HG03378 (cell line): ENCODE measurements at regions not wholly inside any gene's neighbourhood (a gene's known extent, or its start where the extent isn't known, plus 50 kb on each side); places are given as distances from the start of the nearest gene placed in this dataset.

Source experiments
- ATAC-seq: cut with Tn5 transposase; IDR thresholded peaks from one replicate; pipeline ENCODE4 v1.9.1; 2021; ENCODE audit warnings: mild to moderate bottlenecking, moderate library complexity; ENCODE audit not compliant: unreplicated experiment

DNA sequence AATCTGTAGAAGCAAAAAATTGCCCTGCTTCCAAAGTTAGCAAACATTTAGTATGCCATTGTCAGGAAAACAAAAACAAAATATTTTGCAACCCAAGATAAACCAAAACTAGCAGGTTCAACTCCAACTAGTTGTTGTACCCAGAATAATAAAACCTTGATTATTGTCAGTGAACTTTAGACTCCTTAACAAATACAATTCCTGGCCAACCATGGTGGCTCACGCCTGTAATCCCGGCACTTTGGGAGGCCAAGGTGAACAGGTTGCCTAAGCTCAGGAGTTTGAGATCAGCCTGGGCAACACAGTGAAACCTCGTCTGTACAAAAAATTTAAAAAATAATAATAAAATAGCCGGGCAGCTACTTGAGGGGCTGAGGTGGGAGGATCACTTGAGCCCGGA is 53.6 kb upstream of the EPCAM start:
- no peak for ATAC-seq

DNA sequence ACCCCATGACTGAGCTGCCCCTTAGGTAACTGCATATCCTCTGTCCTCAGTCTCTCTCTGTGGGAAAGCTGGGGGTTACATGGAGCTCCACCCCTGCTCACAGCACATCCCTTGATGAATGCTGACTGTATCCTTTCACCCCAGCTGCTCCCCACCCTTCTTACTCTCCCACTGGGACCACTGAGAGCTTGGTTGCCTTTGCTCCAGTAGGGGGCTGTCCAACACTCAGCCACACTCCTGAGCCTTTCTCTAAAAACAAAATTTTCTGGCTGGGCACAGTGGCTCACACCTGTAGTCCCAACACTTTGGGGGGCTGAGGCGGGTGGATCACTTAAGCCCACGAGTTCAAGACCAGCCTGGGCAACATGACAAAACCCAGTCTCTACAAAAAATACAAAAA is 55.4 kb upstream of the EPCAM start:
- no peak for ATAC-seq

DNA sequence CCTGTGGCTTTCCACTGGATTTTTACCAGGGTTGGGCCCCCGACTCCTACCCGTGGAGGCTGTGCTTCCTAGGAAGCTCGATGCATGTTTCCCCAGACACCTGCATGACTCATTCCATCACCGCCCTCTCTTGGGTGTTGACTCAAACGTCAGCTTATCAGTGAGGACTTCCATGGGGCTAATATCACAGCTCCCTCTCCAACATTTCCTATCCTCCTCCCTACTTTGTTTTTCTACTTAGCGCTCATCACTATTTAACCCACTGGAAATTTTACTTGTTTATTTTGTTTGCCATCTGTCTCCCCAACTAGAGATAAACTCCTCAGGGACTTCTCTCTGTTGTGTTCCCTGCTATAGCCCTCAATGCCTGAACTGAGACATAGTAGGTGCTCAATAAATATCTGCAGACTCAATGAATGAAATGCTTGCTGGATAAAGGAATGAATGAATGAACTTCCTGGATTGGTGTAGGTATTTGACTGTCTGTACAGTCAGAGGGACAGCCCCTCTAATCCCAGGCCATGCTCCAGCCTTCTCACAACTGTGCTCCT is 55.9 kb upstream of the EPCAM start:
- no peak for ATAC-seq

DNA sequence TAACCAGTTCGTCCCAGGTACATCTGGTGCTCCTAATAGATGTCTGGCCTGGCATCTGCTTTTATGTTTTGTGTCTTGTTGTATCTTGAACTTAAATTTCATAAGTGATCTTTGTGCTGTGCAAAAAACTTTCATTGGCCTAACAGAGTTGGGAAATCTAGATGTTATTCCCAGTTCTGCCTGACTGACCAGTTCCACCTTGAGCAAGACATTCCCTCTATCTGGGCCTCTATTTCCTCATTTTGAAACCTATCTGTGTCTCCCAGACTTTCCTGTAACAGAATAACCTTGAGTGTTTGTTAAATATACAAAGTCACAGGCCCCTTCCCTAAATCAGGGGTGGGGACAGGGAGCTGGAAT is 56.6 kb upstream of the EPCAM start:
- ATAC-seq = no peak

DNA sequence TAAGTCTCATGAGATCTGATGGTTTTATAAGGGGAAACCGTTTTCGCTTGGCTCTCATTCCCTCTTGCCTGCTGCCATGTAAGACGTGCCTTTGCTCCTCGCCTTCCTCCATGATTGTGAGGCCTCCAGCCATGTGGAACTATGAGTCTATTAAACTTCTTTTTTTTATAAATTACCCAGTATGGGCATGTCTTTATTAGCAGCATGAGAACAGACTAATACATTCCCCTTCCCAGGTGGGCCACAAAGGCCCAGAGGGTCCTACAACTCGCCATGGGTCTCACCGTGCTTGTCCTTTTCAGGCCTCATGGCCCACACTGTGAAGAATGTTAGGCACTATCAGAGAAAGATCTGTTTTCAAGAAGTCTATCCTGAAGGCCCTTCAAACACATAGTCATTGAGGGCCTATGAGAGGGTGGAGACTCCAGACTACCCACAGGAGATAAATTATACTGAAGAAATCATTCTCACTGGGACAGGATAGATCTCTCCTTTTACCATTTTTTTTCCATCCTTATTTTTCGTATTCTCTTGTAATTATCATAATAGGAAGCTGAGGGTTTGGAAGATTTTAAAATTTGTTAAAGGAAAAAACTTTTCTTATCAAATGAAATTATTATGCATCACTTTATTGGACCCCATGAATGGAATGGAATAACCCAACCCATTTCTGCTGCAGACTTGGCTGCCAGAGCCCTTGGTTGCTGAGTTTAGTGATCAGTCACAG is 57.2 kb upstream of the EPCAM start:
- ATAC-seq = no peak

DNA sequence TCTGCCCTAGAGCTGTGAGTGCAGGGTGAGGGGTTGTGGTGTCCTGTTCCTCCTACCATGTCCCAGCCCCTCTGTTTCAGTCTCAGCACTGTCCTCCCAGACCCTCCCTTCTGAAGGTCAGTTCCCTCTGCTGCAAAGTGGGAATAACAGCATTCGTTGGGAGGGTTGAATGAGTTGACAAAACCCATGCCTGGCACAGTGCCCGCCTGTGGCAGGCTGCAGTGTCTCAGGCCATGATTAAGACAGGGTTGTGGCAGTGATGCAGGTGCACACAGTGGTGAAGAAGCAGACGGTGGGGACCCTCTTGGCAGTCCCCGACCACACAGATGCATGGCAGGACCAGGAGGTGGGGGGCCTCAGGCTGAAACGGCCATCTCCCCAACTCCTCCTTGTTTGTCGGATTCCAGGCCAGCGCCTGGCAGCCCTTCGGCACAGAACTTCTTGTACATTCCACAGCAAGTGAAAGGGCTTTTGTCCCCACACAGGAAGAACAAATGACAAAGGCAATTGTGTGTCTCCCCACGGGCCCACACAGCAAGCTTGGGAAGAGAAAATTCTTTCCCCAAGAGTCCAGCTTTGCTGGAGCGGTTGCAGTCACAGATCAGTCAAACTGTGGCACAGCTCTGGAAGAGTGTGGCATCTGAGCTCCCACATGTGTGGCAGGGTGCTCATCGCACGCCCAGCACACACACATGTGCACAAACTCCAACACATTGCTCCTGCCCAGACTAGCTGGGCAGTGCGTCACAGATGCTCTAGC is 58.1 kb upstream of the EPCAM start:
- ATAC-seq = peak; percentile 7

DNA sequence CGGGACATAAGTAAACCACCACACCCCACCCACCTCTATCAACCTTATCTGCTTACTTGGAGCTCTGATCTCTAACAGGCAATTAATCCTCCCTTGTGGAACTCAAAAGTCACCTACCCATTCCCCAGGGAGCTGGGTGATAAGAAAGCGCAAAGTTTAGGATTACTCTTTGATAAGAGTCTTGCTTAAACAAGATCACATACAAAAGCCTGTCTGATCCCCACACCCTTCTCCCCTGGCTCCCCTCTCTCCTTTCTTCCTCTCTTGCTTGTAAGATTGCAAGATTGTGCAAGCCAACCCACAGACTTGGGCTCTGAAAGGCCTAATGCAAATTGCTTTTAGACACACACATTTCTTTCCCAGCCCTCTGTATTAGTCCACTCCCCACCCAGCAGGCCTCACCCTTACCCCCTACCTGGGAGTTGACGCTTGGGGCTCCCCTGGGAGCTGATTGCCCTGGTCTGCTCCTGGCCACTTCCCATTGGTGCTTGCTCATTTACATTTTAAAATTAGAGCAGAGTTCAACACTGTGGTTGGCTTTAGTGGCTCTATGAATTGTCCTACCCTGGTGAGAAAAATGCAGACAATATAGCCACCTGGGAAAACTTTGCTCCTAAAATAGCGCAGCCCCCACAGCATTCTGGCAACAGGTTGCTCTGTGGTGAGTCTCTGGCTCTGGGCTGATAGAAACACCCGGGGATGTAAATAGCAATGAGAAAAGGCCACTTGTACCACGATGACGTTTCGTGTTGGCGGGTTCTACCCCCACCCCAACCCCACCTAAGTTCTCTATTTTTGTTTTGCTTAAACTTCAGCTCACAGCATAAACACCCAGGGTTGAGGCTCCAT is 58.9 kb upstream of the EPCAM start:
- peak; percentile 80 for ATAC-seq

DNA sequence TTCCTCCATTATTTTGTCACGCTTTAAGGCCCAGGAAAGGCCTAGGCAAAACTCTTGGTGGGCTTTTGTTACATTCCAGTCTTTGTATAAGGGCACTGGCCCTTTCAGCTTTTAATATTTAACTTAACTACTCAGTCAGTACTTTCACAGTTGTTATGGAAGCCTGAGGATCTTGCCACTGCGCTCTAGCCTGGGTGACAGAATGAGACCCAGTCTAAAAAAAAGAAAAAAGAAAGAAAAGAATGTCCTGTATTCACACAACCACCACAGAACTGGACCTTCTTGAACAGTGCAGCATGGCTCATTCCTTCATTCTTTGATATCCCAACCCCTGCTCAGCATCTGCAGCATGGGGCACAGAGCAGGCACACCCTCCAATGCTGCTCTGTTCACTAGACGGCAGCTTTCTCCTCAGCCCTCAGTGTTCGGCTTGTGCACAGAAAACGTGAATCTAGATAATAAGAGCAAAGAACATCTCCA is 59.6 kb upstream of the EPCAM start:
- ATAC-seq = no peak

DNA sequence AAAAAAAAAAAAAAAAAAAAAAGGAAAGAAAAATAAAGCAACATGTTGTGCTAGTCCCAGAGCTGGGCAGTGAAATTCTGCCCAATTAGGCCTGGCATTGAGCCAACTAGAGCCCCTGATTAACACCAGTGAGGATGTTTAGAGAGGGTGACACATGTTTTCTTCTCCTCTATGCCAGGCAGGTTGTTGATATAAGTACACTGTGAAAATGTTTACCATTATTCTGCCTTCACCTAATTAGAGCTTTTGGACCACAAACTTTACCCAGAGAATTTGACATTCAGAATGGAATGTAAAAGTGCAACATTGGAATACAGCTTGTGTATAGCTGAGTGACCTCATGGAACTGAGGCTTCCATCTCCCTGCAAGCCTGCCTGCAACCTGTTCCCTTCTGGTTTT is 62.0 kb upstream of the EPCAM start:
- ATAC-seq = no peak

DNA sequence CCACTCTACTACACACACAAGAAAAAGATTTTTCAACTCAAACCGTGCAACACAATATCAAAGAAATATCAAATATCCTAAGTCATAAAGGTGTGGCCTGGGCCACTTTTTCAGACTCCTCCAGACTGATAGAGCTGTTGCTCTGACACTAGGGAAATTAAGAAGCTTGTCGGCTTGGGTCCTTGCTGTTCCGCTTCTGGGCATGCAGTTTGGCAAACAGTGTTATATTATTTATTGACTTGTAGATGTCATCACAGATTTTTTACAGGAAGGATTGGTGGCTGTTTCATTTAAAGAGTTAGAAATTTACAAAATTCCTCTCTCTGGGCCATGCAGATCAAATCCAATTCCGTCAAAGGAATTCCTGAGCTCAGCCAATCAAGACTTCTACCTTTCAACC is 64.5 kb upstream of the EPCAM start:
- no peak for ATAC-seq

DNA sequence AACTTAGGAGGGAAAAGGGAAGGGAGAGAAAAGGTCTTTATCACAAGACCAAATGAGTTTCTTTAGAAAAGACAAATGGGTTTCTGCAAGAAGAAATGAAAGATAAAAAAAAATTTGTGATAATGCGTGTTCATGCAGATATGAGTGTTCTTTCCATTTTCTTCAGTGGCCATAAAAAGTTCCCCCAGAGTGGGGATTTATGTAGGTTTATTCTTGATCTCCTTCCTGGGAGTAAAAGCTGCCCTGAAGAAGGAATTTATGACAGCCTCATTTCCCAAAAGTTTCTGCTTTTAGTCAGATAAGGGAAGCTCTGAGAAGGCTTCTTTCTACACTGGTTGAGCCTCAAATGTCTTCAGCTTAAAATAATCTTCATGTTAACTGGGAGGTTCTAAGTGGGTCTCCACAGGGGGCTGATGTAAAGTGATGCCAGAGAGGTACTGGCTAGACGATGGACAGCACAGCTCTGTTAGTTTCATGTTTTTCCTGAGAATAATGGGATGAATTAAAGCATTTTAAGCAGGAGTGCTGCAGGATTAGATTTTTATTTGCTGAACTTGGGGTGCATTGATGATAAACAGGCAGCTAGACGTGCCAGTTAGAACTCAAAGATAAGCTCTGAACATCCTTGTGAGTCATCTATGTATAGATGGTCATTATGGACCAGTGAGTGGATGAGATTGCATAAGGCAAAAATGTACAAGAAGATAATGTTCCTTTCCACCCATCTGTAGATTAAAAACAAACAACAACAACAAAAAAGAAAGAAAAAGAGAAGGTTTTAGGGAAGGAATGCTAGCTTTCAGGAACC is 65.6 kb upstream of the EPCAM start:
- ATAC-seq = no peak

DNA sequence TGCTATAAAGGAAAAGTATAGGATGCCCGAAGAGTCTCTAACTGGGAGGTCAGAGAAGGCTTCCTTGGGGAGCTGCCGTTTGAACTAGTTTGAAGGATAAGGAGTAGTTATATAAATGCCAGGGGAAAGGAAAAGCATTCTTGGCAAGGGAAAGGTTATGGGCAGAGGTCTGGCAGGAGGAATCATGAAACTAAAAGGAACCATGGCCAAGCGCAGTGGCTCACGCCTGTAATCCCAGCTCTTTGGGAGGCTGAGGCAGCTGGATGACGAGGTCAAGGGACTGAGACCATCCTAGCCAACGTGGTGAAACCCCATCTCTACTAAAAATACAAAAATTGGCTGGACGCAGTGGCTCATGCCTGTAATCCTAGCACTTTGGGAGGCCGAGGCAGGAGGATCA is 66.8 kb upstream of the EPCAM start:
- ATAC-seq = no peak

DNA sequence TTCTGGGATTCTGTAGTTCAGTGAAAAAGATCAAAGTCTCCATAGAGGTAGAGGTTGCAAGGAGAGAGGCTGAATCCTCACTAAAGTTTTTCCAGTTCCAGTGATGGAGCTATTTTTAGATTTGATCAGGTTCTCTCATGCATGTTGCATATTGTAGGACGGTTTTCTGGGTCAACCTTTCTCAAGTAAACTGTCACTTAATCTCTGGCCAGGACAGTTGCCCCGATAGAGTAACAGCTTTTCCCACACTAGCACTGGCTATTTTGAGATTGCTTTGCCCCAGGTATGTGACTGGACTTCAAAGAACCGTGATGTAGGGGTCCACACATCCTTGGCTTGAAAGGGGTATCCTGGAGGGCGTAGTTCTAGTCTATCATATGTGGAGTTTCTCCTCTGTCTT is 67.4 kb upstream of the EPCAM start:
- no peak for ATAC-seq

DNA sequence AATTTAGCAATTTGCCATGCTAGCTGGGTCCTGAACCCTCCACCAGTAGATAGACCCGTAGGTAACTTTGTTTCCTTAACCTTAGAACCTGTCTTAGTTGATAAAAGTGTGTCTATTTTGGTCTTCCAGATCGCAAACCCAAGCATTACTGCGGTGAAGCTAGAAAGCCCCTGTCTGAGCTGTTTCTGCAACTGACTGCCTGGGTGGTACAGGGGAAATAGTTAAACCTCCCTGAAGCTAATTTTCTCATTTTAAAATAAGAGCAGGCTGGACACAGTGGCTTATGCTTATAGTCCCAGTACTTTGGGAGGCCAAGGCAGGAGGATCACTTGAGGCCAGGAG is 67.9 kb upstream of the EPCAM start:
- peak; percentile 72 for ATAC-seq

DNA sequence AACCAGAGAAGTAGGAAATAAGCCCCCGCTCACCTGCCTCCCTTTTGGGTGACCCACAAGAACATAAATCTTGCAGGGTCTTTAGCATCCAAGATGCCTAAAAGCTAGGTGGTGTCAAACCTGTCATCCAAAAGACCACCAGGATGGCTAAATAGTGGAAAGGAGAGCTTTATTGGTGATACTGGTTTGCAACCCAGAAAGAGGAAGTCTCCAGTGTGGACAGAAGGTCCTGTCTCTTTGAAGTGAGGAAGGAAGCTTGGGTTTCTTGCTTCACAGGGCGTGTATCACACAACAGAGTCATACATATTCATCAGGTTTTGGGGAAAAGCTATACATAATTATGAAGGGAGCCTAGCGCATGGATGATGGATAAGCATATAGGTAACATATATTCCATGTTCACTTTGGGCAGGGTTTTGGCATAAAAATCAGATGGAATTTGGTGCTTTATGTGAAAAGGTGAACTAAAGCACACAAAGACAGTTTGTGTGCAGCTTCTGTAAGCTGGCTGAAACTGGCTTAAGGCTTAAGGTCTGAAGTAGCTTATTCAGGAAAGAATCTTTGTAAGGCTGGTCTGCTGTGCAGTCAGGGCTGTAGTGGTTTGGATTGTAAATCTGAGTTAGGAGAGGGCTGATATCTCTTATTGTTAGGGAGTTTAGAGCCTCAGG is 68.4 kb upstream of the EPCAM start:
- ATAC-seq = peak; percentile 81

DNA sequence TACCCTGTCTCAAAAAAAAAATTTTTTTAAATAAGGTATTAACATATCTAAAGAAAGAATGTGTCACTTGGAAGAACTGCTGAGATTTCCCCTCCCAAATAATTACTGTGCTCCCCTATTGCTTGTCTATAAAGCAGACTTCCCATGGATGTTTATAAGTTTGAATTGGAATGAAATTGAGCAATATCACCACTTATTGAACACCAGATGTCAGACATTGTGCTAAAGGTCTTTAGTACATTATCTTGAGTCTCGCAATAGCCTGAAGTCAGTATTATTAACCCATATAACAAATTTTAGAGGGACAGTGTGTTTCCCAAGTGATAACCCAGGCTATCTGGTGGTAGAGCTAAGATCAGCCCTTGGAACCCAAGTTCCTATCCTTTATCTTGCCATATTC is 69.0 kb upstream of the EPCAM start:
- no peak for ATAC-seq

DNA sequence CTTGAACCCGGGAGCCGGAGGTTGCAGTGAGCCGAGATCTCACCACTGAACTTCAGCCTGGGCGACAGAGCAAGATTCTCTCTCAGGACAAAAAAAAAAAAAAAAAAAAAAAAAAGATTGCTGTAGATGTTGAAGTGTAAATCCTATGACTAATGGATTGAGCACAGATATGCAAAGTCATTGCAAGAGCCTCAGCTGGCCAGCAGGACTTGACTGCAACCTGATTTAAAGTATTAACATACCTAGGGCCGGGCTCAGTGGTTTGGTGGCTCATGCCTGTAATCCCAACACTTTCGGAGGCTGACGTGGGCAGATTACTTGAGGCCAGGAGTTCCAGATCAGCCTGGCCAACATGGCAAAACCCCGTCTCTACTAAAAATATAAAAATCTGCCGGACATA is 69.6 kb upstream of the EPCAM start:
- ATAC-seq = no peak

DNA sequence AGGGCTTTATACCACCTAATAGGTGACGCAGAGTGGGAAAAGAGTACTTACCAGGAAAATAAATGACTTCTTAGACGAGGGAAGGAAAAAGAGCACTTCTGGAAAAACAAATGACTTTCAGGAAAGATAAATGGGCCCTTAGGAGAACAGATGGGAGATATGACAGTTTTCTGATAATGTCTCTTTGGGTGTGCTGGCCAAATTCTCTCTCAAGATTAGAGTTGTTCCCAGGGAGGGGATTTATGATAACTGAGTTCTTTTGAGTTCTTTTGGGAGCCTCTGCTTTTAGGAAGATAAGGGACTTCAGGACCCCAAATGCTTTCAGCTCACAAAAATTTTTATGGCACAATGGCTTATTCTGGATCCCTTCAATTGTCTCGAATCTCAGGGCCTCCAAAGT is 70.3 kb upstream of the EPCAM start:
- ATAC-seq = no peak

DNA sequence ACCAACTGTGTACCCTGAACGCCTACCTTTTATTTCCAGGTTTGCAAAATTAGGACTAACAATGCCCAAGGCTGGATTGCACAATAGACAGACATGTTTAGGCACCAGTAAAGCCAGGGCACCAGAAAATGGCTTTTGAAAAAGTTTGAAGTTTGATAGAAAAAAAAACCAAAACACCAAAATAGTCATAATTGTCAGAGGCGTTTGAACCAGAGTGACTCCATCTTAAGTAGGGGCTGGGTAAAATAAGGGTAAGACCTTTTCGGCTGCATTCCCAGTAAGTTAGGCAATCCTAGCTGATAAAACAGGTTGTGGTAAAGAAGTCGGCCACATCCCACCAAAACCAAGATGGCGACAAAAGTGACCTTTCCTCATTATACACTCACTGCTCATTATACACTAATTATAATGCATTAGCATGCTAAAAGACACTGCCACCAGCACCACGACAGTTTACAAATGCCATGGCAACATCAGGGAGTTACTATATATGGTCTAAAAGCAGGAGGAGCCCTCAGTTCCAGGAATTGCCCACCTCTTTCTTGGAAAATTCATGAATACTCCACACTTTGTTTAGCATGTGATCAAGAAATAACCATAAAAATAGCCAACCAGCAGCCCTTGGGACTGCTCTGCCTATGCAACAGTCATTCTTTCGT is 71.2 kb upstream of the EPCAM start:
- ATAC-seq = no peak
